HG03103 (cell line): ENCODE measurements at regions not wholly inside any gene's neighbourhood (a gene's known extent, or its start where the extent isn't known, plus 50 kb on each side); places are given as distances from the start of the nearest gene placed in this dataset.
"Not testable (repeated sequence)": the region's sequence is repeated elsewhere in the genome, so short reads cannot be mapped to it uniquely, and the experiment has no call there.

Experiments
- ATAC-seq: cut with Tn5 transposase; IDR thresholded peaks from one replicate; pipeline ENCODE4 v1.9.1; 2021; ENCODE audit warnings: low read depth; ENCODE audit not compliant: unreplicated experiment

GRCh38 chr7:19312416-19312815, 167.2 kb upstream of the FERD3L start:
- ATAC-seq: no peak

- ATAC-seq: no peak
Measured at GRCh38 chr7:19307554-19307953, 162.3 kb upstream of the FERD3L start.

DNA sequence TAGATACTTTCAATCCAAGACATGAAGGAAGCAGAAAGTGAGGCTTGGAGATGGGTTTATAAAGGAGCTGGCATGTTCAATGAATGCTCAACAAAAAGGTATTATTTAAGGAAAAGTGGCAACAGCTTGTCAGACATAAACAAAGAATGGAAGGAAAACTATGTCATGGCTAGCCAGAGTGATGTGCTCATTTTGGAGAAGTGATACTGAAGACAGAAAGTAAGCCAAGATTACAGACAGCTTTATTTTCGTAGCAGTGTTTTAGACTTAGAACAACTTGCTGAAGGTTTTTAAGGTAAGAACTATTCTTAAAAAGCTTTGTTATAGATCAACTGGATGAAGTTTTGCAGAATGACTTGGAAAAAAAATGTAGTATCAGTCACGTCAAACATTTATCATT, 160.5 kb upstream of the FERD3L start:
- ATAC-seq: peak; percentile 64

DNA sequence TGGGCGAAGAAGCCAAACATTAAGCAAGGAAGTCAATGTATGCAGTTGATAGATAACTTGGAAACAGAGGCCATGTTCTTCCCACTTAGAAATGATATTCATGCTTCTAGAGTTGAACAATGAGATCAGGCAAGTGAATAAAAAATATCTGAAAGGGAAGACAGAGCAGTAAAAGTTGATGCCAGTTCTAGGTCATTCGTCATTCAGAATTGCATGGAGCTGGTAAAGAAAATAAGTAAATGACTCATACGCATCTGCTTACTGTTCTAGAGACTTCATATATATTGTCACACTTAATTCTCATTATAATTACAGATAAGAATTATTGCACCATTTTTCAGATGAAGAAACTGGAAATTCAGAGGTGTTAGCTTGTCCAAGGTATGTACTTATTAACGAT, 158.9 kb upstream of the FERD3L start:
- ATAC-seq: no peak

DNA sequence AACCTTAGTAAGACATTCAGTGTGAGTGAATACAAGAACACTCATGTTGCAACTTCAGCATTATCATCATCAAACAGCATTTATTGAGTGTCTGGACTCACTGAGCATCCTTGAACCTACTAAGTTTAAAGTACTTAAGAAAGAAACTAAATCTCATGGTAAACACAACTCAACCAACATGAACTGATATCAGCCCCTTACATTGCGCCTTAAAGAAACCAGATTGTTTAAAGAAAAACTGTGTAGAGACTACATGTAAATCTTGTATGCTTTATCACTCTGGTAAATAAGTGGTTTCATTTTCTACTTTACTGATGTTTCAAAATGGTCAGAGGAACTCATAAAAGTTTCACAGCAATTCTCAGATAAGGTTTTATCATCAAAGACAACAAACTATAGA, 157.5 kb upstream of the FERD3L start:
- no peak for ATAC-seq

GRCh38 chr7:19296617-19297016, 151.4 kb upstream of the FERD3L start:
- no peak for ATAC-seq

DNA sequence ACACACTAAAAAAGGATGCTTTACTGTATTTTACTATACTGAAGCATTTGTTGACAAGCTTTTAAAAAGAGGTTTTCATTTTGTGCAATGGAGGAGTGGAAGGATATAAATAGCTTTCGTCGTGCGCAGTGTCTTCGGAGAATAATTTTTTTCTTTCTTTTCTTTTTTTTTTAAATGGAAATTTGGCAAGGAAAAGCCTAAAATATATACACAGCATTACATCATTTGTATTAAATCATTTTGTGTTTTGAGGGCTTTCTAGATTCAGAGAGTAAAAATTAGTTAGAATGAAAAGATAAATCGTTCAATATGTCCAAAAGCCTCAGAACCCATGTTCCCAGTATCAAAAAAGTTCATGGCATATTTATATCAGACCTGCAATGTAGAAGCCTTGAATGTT, 150.2 kb upstream of the FERD3L start:
- no peak for ATAC-seq

DNA sequence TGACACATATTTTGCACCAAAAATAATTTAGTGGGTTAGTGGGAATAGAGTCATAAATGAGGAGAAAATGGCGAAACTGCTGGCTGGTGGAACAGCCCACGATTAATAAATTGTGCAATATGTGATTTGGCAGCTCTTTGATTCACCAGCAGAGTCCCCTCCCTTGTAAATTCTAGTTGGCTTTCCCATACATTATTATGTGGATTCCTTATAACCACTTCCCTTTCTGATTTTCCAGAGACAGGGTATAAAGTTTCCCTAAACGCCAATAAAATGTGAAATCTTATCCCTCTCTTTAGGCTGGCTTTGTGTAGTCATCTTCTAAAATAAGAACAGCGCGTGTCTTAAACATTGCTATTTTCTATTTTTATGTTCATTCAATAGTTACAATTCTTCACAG, 149.4 kb upstream of the FERD3L start:
- no peak for ATAC-seq

- ATAC-seq: no peak
Measured at GRCh38 chr7:19293431-19293830, 148.2 kb upstream of the FERD3L start.

- ATAC-seq: no peak
Measured at GRCh38 chr7:19290968-19291367, 145.7 kb upstream of the FERD3L start.

GRCh38 chr7:19290066-19290465, 144.8 kb upstream of the FERD3L start:
- ATAC-seq: no peak

- ATAC-seq: no peak
Measured at GRCh38 chr7:19284596-19285300, 139.5 kb upstream of the FERD3L start.

DNA sequence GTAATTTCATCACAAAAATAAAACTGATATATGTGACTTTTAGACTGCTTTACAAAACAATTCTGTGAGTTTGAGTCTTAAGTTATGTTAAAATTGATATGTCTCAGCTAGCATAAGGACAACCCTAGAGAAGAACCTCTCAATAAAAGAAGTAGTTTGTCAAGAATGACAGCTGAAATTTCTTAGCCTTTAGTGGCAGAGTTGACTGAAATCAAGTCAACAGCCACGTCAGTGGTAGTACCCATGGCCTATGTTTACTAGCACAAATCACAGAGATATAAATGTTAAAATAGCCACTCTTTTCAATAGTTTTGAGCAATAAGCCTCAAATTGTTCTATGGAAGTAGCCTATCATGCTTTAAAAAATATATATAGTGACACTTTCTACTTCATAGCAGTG, 138.9 kb upstream of the FERD3L start:
- no peak for ATAC-seq

DNA sequence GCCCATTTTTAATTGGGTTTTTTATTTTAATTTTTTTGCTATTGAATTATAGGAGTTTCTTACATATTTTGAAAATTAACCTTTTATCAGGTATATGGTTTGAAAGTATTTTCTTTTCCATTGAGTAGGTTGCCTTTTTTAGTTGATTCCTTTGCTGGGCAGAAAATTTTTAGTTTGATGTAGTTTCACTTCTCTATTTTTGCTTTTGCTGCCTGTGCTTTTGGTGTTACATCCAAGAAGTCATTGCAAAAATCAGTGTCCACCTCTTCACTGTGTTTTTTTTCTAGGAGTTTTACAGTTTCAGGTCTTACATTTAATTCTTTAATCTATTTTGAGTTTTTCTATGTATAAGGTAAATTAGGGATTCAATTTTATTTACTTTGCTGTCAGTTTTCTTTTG, 129.8 kb upstream of the FERD3L start:
- no peak for ATAC-seq

DNA sequence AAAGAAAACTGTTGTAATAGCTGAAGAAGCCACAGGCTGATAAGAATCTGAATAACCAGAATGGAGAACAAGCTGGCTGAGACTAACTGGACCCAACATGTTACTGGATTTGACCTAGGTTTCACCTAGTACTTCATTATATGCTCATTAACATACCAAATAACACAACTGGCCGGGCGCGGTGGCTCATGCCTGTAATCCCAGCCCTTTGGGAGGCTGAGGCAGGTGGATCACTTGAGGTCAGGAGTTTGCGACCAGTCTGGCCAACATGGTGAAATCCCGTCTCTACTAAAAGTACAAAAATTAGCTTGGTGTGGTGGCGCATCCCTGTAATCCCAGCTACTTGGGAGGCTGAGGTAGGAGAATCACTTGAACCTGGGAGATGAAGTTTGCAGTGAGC, 127.1 kb upstream of the FERD3L start:
- ATAC-seq: not testable (repeated sequence)

DNA sequence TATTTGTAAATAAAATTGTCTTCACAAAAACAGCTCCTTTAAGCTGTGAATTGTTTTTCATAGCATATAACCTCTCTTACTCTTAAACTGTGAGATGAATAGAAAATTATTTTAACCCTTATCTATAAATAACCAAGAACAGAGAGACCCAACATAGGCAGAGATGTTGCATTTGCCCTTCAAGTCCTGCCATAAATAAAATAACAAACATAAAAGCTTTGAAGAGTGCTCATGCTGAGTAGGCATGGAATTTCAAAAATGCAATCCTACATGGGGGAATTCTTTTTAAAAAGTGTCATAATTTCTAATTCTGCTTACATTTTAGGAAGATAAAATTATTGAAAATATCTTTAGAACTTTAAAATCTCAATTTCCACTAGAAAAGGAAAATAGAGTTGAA, 124.1 kb upstream of the FERD3L start:
- no peak for ATAC-seq

- no peak for ATAC-seq
Measured at GRCh38 chr7:19268737-19269136, 123.5 kb upstream of the FERD3L start.

DNA sequence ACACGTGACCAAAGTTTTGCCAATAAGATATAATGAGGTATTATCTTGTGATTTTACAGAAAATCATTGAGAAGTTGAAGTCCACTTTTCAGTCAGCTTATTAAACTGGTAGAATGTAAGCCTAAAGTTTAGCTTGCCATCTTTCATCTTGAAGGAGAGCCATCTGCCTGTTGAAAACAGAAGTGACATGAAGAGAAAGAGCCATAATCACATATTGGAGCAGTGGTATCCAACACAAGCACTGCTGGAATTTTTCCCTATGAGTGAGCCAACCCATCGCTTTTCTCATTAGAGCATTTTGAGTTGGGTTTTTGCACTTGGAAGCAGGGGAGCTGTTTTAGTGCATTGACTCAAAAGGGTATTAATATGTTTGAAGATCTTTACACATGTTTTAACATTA, 117.6 kb upstream of the FERD3L start:
- no peak for ATAC-seq

GRCh38 chr7:19249281-19249680, 104.1 kb upstream of the FERD3L start:
- no peak for ATAC-seq

DNA sequence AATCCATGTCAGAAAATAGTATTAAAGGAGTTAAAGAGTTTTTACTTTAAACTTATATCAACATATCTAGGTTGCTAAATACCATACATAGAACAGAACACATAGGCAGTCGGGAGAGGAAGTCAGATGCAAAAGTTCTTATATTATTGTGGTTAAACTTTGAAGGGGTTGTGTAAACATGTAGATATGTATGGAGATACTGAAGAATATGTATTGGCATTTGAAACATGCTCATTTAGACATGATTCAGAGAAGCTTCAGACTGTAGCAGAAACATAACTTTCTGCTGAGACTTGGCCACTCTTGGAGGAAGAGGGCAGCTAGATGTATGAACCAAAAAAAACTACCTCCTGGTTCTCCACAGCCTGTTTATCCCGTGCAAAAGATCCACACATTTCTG, 103.5 kb upstream of the FERD3L start:
- no peak for ATAC-seq

GRCh38 chr7:19248115-19248514, 102.9 kb upstream of the FERD3L start:
- no peak for ATAC-seq

GRCh38 chr7:19247017-19247416, 101.8 kb upstream of the FERD3L start:
- no peak for ATAC-seq

- no peak for ATAC-seq
Measured at GRCh38 chr7:19242246-19242645, 97.0 kb upstream of the FERD3L start.
